Esophagus squamous epithelium (tissue), 5 donors: ENCODE measurements at regions not wholly inside any gene's neighbourhood (a gene's known extent, or its start where the extent isn't known, plus 50 kb on each side); places are given as distances from the start of the nearest gene placed in this dataset.

Experiments used
- DNase-seq: peaks from one replicate; lab custom pipeline; 2025; lab: John Stamatoyannopoulos, UW
- H3K27ac ChIP-seq, 4 donors: fragments of 200-600 bp; sonication (generic); one replicate each; pipeline ENCODE4 v1.5.1; 2016 to 2019; ENCODE audit warnings: mild to moderate bottlenecking in 1 of 4
- H3K27me3 ChIP-seq, 4 donors: fragments of 200-600 bp; sonication (generic); 1 replicate in 3 of 4; 2 replicates in 1 of 4; pipeline versions ENCODE4 v1.5.1 to v1.6.0; 2017 to 2021; ENCODE audit warnings: antibody characterized with exemption in 1 of 4
- H3K36me3 ChIP-seq, 3 donors: fragments of 200-600 bp; sonication (generic); one replicate each; pipeline ENCODE4 v1.5.1; 2016 to 2019
- H3K4me1 ChIP-seq, 3 donors: fragments of 200-600 bp; sonication (generic); one replicate each; pipeline ENCODE4 v1.5.1; 2017 to 2019
- H3K4me3 ChIP-seq, 4 donors: fragments of 200-600 bp; sonication (generic); 1 replicate in 3 of 4; 2 replicates in 1 of 4; pipeline ENCODE4 v1.5.1; 2016 to 2019; ENCODE audit warnings: mild to moderate bottlenecking in 2 of 4, moderate library complexity in 1 of 4
- H3K9me3 ChIP-seq, 3 donors: fragments of 200-600 bp; sonication (generic); one replicate each; pipeline ENCODE4 v1.5.1; 2016 to 2019
- CTCF ChIP-seq, 6 experiments: fragments of 450-650 bp in 4 of 6; fragments of 200-600 bp in 2 of 6; sonication (generic) in 2 of 6; IDR thresholded peaks; one replicate each; pipeline ENCODE4 v1.5.1; 2016 to 2019; ENCODE audit warnings: antibody characterized with exemption in 6 of 6, mild to moderate bottlenecking in 4 of 6, moderate library complexity in 4 of 6
- POLR2A ChIP-seq, 4 donors: fragments of 450-650 bp; IDR thresholded peaks; one replicate each; pipeline ENCODE4 v1.6.1; 2017; ENCODE audit warnings: antibody characterized with exemption in 4 of 4, mild to moderate bottlenecking in 4 of 4, moderate library complexity in 3 of 4
- WGBS, 2 donors: methylation state at CpG; one replicate each; pipeline ENCODE4 v1.1.5; 2018; 5-methylcytosine and 5-hydroxymethylcytosine counted together
- intact Hi-C: fragments of 100-400 bp; cut with DNase I; formaldehyde crosslinking; loops from one replicate; pipeline ENCODE4 v1.15.0; 2022
- donor health status: DM: yes; HTN: yes; CAD: no.

- intact Hi-C loops, result no loop called here
- WGBS, 2 donors, result 42 to 60% methylated on average over 2 to 3 of the region's 3 CpGs
- H3K4me3 ChIP-seq, result no peak overlapping the region
- H3K4me1 ChIP-seq, result peaks cover 0 to 12% (median 3%) of the 10 kb centered on the region in 3 donors
- no peaks in the 10 kb centered on the region for H3K9me3 ChIP-seq
- H3K27me3 ChIP-seq, result no peaks in the 10 kb centered on the region
- DNase-seq, result no peak
- H3K27ac ChIP-seq, result peak overlapping the region in 2 of 4 donors; percentile 25 to 50
- TF ChIP-seq POLR2A (IDR thresholded peaks at IDR 0.05), result no peak
- no peak for TF ChIP-seq CTCF (IDR thresholded peaks at IDR 0.05)
- no peaks in the 10 kb centered on the region for H3K36me3 ChIP-seq
These were observed 54.2 kb downstream of the TMEM100 start for GRCh38 chr17:55668312-55668920.

GRCh38 chr17:55666806-55667205 lies 55.9 kb downstream of the TMEM100 start:
- WGBS, 2 donors, result 38 to 44% methylated on average over 2 of the region's 2 CpGs

GRCh38 chr17:55664287-55664686 lies 58.4 kb downstream of the TMEM100 start:
- WGBS, 2 donors, result 61 to 75% methylated on average over 3 of the region's 3 CpGs

More at GRCh38 chr17:55666806-55667205, 55.9 kb downstream of the TMEM100 start:
- Histone ChIP-seq H3K27ac (no peak overlapping the region), H3K4me1 (peaks cover 0 to 5% (median 0%) of the 10 kb centered on the region in 3 donors), H3K9me3 (no peaks in the 10 kb centered on the region), H3K36me3 (no peaks in the 10 kb centered on the region), H3K27me3 (no peaks in the 10 kb centered on the region), H3K4me3 (no peak overlapping the region)
- intact Hi-C loops, result no loop called here
- DNase-seq, result no peak
- no peak for TF ChIP-seq CTCF (IDR thresholded peaks at IDR 0.05)
- TF ChIP-seq POLR2A (IDR thresholded peaks at IDR 0.05), result no peak

GRCh38 chr17:55663400-55663799 lies 59.3 kb downstream of the TMEM100 start:
- Histone ChIP-seq H3K9me3 (no peaks in the 10 kb centered on the region), H3K4me1 (peaks cover 0 to 21% (median 0%) of the 10 kb centered on the region in 3 donors), H3K36me3 (no peaks in the 10 kb centered on the region), H3K27ac (no peak overlapping the region), H3K4me3 (no peak overlapping the region), H3K27me3 (peaks cover 0 to 2% (median 0%) of the 10 kb centered on the region in 4 donors)
- TF ChIP-seq POLR2A (IDR thresholded peaks at IDR 0.05) (no peak), CTCF (IDR thresholded peaks at IDR 0.05) (no peak)
- no peak for DNase-seq
- intact Hi-C loops, result no loop called here

More at GRCh38 chr17:55664287-55664686, 58.4 kb downstream of the TMEM100 start:
- H3K27ac ChIP-seq, result no peak overlapping the region
- H3K4me1 ChIP-seq, result peaks cover 0 to 20% (median 0%) of the 10 kb centered on the region in 3 donors
- H3K4me3 ChIP-seq, result no peak overlapping the region
- intact Hi-C loops, result no loop called here
- H3K27me3 ChIP-seq, result no peaks in the 10 kb centered on the region
- H3K36me3 ChIP-seq, result no peaks in the 10 kb centered on the region
- no peak for TF ChIP-seq POLR2A (IDR thresholded peaks at IDR 0.05)
- no peak for TF ChIP-seq CTCF (IDR thresholded peaks at IDR 0.05)
- no peak for DNase-seq
- H3K9me3 ChIP-seq, result no peaks in the 10 kb centered on the region

GRCh38 chr17:55661963-55662834 lies 60.5 kb downstream of the TMEM100 start:
- Histone ChIP-seq H3K27me3 (peaks cover 0 to 2% (median 0%) of the 10 kb centered on the region in 4 donors), H3K4me3 (no peak overlapping the region), H3K9me3 (no peaks in the 10 kb centered on the region), H3K27ac (no peak overlapping the region), H3K36me3 (no peaks in the 10 kb centered on the region), H3K4me1 (peaks cover 0 to 16% (median 0%) of the 10 kb centered on the region in 3 donors)
- DNase-seq, result no peak
- intact Hi-C loops, result no loop called here
- WGBS, 2 donors, result 49 to 66% methylated on average over 9 to 10 of the region's 10 CpGs
- TF ChIP-seq POLR2A (IDR thresholded peaks at IDR 0.05) (no peak), CTCF (IDR thresholded peaks at IDR 0.05) (no peak)
